SJSA1 (cell line): ENCODE measurements at regions not wholly inside any gene's neighbourhood (a gene's known extent, or its start where the extent isn't known, plus 50 kb on each side); places are given as distances from the start of the nearest gene placed in this dataset.
"Not testable (repeated sequence)": the region's sequence is repeated elsewhere in the genome, so short reads cannot be mapped to it uniquely, and the experiment has no call there.

Source experiments
- DNase-seq, 2 experiments: peaks; one replicate each; pipeline ENCODE4 v3.0.0-alpha.2; 2015 to 2020; ENCODE audit warnings: low spot score in 2 of 2, low read depth in 1 of 2
- H3K27ac ChIP-seq: fragments of 250-450 bp; sonication (Bioruptor Pico); 2 replicates; pipeline ENCODE4 v1.5.1; 2020; ENCODE audit warnings: mild to moderate bottlenecking, moderate library complexity
- H3K27me3 ChIP-seq: fragments of 250-450 bp; sonication (Bioruptor Pico); replicated peaks from 2 replicates; pipeline ENCODE4 v1.5.1; 2020; ENCODE audit warnings: mild to moderate bottlenecking, moderate library complexity
- H3K36me3 ChIP-seq: fragments of 250-450 bp; sonication (Bioruptor Pico); 2 replicates; pipeline ENCODE4 v1.5.1; 2020; ENCODE audit warnings: mild to moderate bottlenecking
- H3K4me1 ChIP-seq: fragments of 250-450 bp; sonication (Bioruptor Pico); replicated peaks from 2 replicates; pipeline ENCODE4 v1.6.1; 2021; ENCODE audit warnings: mild to moderate bottlenecking
- H3K4me3 ChIP-seq: fragments of 250-450 bp; sonication (Bioruptor Pico); 2 replicates; pipeline ENCODE4 v1.5.1; 2020; ENCODE audit warnings: mild to moderate bottlenecking
- H3K9me3 ChIP-seq: fragments of 250-450 bp; sonication (Bioruptor Pico); replicated peaks from 2 replicates; pipeline ENCODE4 v1.5.1; 2020; ENCODE audit warnings: mild to moderate bottlenecking

DNA sequence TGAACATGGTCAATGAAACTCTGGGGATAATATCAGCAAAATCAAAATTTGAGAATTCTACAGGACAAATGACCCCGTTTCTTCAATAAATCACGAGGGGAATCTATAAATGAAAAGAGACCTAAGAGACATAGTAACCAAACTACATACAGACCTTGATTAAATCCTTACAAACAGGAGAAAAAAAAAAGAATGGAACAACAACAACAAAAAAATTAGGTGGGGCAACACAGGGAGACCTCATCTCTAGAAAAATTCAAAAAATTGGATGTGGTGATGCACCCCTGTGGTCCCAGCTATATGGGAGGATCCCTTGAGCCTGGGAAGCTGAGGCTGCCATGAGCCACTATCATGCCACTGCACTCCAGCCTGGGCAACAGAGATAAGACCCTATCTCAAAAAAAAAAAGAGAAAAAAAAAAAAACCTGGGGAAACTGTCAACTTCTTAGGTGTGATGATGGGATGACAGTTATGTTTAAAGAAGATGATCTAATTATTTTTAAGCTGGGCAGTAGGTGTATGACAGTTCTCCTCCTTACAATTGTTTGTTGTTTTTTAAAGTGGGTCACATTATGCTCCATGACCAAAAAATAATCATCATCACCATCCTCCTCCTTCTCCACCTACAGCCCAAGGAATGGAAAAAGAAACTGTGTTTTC, 146.4 kb upstream of the EFCAB3 start:
- not testable (repeated sequence) for H3K27ac ChIP-seq

DNA sequence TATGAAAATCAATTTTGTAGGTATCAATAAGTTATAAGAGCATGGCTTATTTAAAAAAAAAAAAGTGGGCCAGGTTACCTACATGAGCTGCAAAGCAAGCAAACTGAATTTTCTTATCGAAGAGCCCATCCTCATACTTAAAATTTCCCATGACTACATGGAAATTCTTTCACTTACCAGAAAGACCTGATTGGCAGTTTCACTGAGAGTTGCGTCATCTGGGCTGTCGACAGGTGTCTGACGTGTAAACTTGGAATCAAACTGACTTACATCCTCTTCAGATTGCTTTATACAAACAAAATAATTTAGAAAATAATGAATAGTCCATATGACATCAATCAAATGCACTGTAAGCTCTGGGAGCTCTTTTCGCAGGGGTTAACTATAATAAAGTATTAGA, 149.1 kb upstream of the EFCAB3 start:
- DNase-seq, H3K9me3 ChIP-seq, H3K36me3 ChIP-seq, H3K27ac ChIP-seq, H3K4me1 ChIP-seq, H3K27me3 ChIP-seq, H3K4me3 ChIP-seq: not testable (repeated sequence)

More for the DNA sequence above, 146.4 kb upstream of the EFCAB3 start:
- not testable (repeated sequence) for H3K36me3 ChIP-seq, H3K4me3 ChIP-seq, H3K4me1 ChIP-seq, H3K9me3 ChIP-seq, H3K27me3 ChIP-seq, DNase-seq

DNA sequence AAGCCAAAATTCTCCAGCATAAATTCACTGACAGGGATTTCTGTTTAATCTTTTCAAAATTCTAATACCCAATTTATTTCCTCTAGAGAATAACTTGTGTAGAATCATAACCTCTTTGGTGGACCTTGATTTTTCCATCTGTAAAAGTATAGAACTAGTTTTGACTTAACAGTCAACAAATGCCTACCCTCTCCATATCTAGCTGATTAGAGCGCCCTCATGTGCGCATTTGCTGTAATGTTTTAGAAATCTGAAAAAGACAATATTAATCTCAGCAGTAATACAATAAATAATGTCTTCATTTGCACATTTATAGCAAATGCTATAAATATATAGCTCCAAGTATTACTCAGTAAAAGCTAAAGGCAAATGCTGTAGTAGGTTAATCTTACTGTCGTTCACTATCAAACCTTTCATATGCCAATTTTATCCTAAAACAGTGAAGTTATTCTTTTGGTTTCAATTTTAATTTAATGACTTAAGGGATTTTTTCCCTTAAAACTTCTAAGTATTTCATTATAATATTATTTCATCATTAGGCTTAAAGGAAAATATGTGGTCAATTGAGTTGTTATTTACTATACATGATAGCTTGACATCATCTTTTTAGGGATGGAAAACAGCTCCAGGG, 153.6 kb upstream of the EFCAB3 start:
- not testable (repeated sequence) for H3K36me3 ChIP-seq, H3K9me3 ChIP-seq, H3K27ac ChIP-seq, H3K27me3 ChIP-seq, H3K4me3 ChIP-seq, DNase-seq, H3K4me1 ChIP-seq

DNA sequence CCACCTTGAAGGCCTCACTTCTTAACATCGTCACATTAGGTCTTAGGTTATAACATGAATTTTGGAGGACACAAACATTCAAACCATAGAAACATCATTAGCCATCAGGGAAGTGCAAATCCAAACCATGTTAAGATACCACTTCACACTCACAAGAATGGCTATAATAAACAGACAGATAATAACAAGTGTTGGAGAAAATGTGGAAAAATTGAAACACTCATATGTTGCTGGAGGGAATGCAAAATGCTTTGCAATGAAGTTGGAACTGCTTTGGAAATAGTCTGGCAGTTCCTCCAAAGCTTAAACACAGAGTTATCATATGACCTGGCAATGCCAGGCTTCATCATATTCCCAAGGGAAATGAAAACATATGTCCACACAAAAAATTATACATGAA, 156.8 kb upstream of the EFCAB3 start:
- not testable (repeated sequence) for H3K27ac ChIP-seq, H3K4me3 ChIP-seq, H3K36me3 ChIP-seq, H3K4me1 ChIP-seq, H3K9me3 ChIP-seq, DNase-seq, H3K27me3 ChIP-seq

DNA sequence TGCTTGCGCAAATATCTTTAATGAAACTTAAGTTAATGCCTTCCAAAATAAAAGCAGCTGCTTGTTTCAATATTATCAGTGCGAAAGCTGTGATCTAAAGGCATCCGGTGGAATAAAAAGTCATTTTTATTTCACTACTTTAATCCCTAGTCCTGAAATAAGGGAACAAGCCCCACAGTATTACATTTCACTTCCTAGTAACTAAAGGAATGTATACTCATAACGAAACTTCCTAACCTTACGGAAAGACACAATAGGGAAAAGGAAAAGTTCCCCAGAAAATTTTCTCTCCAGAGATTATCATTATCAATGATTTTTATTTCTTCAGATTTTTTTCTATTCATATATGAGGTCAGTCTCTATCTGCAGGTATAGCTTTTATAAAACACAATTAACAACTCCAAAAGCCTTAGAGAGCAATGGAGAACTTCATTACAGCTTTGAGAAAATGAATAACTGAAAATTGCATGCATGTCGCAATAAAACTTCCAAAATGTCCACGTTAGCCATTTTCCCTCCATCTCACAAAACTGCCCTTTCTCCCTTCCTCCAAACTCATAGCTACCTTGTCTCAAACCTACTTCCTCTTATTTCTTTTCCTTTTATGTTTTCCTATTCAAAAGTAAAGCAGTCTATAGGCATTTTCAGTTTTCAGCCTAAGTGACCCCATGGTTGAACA, 154.3 kb upstream of the MED13 start:
- Histone ChIP-seq H3K27ac (no peak overlapping the region), H3K36me3 (no peaks in the 10 kb centered on the region), H3K27me3 (no peaks in the 10 kb centered on the region; the same call in 1 of the 2 replicates), H3K4me3 (no peak overlapping the region), H3K4me1 (no peaks in the 10 kb centered on the region), H3K9me3 (no peaks in the 10 kb centered on the region)
- no peak for DNase-seq

DNA sequence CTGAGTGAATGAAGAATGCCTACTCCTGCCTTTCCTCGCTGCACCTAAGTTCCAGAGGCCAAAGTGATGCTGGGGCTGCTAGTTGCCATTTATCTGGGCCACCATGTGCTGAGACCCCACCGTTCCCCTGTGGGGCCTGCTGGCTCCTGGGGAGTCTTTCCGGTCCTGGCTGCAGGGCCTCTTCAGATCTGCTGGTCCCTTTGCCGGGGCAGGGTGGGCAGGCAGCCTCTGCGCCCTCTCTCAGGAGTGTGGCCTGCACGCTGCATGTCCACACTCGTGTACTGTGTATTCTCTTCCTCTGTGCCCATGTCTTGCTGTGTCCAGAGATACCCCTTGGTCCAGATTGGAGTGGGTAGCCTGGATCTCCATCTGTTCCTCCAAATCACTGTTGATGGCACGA, 151.8 kb upstream of the MED13 start:
- H3K4me1 ChIP-seq, result no peaks in the 10 kb centered on the region
- H3K9me3 ChIP-seq, result no peaks in the 10 kb centered on the region
- H3K27ac ChIP-seq, result no peak overlapping the region
- no peaks in the 10 kb centered on the region; the same call in 1 of the 2 replicates for H3K27me3 ChIP-seq
- H3K4me3 ChIP-seq, result no peak overlapping the region
- no peak for DNase-seq
- no peaks in the 10 kb centered on the region for H3K36me3 ChIP-seq

DNA sequence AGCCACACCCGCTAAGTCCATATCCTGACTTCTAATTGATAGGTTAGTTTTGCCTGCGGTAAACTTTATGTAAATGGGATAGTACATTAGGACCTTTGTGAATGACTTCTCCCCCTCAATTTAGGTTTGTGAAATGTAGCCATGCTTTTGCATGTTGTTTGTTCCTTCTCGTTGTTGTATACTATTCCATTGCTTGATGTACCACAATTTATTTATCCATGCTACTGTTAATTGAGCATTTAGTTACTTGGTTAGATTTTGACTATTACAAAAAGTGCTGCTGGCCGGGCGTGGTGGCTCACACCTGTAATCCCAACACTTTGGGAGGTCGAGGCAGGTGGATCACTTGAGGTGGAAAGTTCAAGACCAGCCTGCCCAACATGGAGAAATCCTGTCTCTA, 150.8 kb upstream of the MED13 start:
- H3K36me3 ChIP-seq, H3K27ac ChIP-seq, H3K9me3 ChIP-seq, H3K4me1 ChIP-seq, DNase-seq, H3K27me3 ChIP-seq, H3K4me3 ChIP-seq: not testable (repeated sequence)

DNA sequence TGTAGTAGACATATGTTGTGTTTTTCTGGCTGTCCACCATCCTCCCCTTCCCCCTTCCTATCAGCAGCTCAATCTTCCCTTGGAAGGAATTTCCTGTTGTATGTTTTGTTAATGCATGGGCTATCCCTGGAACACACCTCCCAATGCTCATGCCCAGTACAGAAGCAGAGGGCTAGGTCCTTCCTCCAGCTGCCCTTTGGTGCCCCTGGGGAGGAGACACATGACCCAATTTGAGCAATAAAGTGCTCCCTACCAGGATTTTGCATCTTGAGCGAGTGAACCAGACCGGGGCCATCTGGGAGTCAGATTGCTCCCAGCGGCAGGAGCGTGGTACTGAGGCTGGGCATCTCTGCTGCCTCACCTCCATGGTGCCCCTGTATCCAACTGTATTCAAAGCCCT, 141.5 kb upstream of the MED13 start:
- H3K4me3 ChIP-seq, result no peak overlapping the region
- DNase-seq, result no peak
- no peak overlapping the region for H3K27ac ChIP-seq
- no peaks in the 10 kb centered on the region for H3K9me3 ChIP-seq
- no peaks in the 10 kb centered on the region for H3K27me3 ChIP-seq
- H3K4me1 ChIP-seq, result no peaks in the 10 kb centered on the region
- no peaks in the 10 kb centered on the region for H3K36me3 ChIP-seq

DNA sequence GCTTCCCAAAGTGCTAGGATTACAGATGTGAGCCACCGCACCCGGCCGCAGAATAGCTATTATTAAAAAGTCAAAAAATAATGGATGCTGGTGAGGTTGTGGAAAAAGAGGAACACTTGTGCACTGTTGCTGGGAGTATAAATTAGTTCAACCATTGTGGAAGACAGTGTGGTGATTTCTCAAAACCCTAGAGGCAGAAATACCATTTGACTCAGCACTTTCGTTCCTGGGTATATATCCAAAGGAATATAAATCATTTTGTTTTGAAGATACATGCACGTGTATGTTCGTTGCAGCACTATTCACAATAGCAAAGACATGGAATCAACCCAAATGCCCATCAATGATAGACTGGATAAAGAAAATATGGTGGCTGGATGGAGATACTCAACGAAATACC, 132.1 kb upstream of the MED13 start:
- not testable (repeated sequence) for DNase-seq, H3K4me3 ChIP-seq, H3K9me3 ChIP-seq, H3K36me3 ChIP-seq, H3K4me1 ChIP-seq, H3K27me3 ChIP-seq, H3K27ac ChIP-seq

DNA sequence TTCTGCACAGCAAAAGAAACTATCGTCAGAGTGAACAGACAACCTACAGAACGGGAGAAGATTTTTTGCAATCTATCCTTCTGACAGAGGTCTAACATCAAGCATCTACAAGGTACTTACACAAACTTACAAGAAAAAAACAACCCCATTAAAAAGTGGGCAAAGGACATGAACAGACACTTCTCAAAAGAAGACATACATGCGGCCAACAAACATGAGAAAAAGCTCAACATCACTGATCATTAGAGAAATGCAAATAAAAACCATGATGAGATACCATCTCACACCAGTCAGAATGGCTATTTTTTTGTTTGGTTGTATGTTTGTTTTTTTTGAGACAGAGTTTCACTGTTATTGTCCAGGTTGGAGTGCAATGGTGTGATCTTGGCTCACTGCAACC, 131.5 kb upstream of the MED13 start:
- not testable (repeated sequence) for H3K27me3 ChIP-seq, H3K4me3 ChIP-seq, H3K36me3 ChIP-seq, H3K27ac ChIP-seq, H3K4me1 ChIP-seq, H3K9me3 ChIP-seq, DNase-seq

DNA sequence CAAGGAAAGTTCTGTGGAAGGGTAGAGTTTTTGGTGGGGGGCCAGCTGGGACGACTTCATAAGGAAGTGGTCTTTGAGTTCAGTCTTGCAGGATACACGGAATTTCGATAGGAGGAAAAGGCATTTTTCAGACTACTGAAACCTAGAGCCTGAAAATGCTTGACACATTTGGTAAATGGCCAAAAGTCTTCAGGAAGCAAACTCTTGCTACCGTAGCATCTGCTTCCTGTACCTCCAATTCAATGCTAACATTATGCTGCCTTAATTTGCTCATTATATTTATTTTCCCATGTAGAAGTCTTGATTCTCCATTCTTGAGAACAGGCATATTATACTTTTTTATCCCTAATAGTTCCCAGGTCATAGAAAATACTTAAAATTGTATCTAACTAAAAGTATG, 129.3 kb upstream of the MED13 start:
- Histone ChIP-seq H3K27ac (no peak overlapping the region), H3K4me1 (no peaks in the 10 kb centered on the region)
- no peak for DNase-seq

DNA sequence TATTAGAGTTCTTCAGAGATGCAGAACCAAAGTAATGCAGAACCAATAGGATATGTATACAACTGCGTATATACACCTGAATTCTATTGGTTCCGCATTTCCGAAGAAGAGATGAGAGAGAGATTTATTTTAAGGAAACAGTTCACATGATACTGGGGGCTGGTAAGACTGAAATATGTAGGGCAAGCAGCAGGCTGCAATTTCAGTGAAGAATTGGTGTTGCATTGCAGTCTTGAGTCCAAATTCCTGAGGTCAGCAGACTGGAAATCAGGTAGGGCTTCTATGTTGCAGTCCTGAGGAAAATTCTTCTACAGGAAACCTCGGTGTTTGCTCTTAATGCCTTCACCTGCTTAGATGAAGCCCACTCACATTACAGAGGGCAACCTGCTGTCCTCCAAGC, 128.2 kb upstream of the MED13 start:
- Histone ChIP-seq H3K27ac (no peak overlapping the region), H3K4me1 (no peaks in the 10 kb centered on the region), H3K27me3 (no peaks in the 10 kb centered on the region), H3K9me3 (0 out of 2 replicates have a peak, but pooled peaks cover 2% of the 10 kb centered on the region), H3K36me3 (no peaks in the 10 kb centered on the region), H3K4me3 (no peak overlapping the region)
- DNase-seq, result no peak

More for the DNA sequence above, 129.3 kb upstream of the MED13 start:
- Histone ChIP-seq H3K27me3 (no peaks in the 10 kb centered on the region), H3K36me3 (no peaks in the 10 kb centered on the region), H3K9me3 (0 out of 2 replicates have a peak, but pooled peaks cover 2% of the 10 kb centered on the region), H3K4me3 (no peak overlapping the region)

DNA sequence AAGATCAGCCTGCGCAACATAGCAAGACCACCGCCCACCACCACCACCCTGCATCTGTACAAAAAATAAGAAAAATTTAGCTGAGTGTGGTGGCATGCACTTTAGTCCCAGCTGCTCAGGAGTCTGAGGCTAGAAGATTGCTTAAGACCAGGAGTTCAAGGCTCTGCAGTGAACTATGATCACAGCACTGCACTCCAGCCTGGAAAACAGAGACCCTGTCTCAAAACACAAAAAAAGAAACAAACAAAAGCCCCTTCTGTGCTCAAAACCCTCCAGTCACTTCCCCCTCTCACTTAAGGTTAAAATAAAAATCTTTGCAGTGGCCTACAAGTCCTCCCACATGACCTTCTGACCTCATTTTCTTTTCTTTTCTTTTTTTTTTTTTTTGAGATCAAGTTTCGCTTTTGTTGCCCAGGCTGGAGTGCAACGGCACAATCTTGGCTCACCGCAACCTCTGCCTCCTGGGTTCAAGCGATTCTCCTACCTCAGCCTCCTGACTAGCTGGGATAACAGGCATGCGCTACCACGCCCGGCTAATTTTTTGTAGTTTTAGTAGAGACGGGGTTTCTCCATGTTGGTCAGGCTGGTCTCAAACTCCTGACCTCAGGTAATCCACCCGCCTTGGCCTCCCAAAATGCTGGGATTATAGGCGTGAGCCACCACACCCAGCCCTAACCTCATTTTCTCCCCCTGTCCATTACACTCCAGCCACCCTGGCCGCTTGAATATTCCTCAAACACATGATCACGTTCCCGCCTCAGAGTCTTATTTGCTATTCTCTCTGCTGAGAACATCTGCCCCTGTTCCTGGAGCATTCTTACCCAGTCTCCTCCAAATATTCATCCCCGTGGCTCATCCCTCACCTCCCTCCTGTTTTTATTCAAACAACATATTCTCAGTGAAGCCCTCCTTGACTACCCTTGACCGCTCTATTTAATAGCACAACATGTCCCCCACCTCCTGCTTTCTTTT, 126.6 kb upstream of the MED13 start:
- no peaks in the 10 kb centered on the region for H3K27me3 ChIP-seq
- H3K4me3 ChIP-seq, result no peak overlapping the region
- DNase-seq, result no peak
- H3K36me3 ChIP-seq, result no peaks in the 10 kb centered on the region
- 0 out of 2 replicates have a peak, but pooled peaks cover 2% of the 10 kb centered on the region for H3K9me3 ChIP-seq
- no peak overlapping the region for H3K27ac ChIP-seq
- no peaks in the 10 kb centered on the region for H3K4me1 ChIP-seq
